ENCODE measurements at regions not wholly inside any gene's neighbourhood (a gene's known extent, or its start where the extent isn't known, plus 50 kb on each side); places are given as distances from the start of the nearest gene placed in this dataset.

DNA sequence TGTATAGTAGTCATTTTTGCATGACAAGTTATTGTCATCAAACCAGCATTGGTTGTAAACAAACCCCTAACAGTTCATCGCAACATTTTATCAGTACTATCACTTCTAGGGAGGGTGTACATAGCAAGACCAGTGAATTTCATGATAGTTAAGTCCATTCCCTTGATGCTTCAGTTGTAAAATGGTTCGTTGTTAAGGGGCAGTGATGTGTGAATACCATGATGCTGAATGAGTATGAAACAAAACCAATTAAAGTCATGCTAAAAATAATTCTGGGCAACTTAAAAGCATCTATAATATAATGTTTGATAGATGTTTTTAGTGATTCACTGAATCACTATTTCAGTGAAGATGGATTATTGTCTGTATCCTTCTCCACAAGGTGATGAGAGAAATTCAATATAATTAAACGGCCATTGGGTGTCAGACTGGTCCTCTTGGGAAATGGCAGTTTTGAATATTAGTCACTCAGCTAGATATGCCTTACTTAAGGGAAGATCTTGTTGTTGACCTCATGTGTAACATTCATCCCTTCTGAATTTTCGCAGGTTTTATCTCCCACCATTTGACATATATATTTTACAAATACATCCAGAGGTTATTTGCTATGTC, 742.2 kb upstream of the TMPRSS15 start:
- H2AFZ ChIP-seq, result no peak overlapping the region
- TF ChIP-seq CTCF (IDR thresholded peaks at IDR 0.05), result no peak
- H3K9me3 ChIP-seq (ENCODE audit: control insufficient read depth, low read length), result no peaks in the 10 kb centered on the region
- no peak overlapping the region for H3K4me3 ChIP-seq (ENCODE audit: low read depth, low read length)
- no peak overlapping the region for H3K4me2 ChIP-seq (ENCODE audit: low read length)
- no peak overlapping the region for H3K27ac ChIP-seq
- no peaks in the 10 kb centered on the region for H3K79me2 ChIP-seq
- H3K36me3 ChIP-seq (ENCODE audit: control insufficient read depth, insufficient read depth, low read length), result no peaks in the 10 kb centered on the region
- no peaks in the 10 kb centered on the region for H3K27me3 ChIP-seq (ENCODE audit: control insufficient read depth, insufficient read depth, low read length)
- H3K9ac ChIP-seq, result no peak overlapping the region
- no peaks in the 10 kb centered on the region for H3K4me1 ChIP-seq

GRCh38 chr21:19148056-19148455, 744.5 kb upstream of the TMPRSS15 start:
- no peak overlapping the region for H3K9ac ChIP-seq
- no peaks in the 10 kb centered on the region for H3K9me3 ChIP-seq (ENCODE audit: control insufficient read depth, low read length)
- H3K79me2 ChIP-seq, result no peaks in the 10 kb centered on the region
- no peaks in the 10 kb centered on the region for H3K27me3 ChIP-seq (ENCODE audit: control insufficient read depth, insufficient read depth, low read length)
- no peak overlapping the region for H3K4me2 ChIP-seq (ENCODE audit: low read length)
- no peak overlapping the region for H3K27ac ChIP-seq
- no peak overlapping the region for H2AFZ ChIP-seq
- H3K36me3 ChIP-seq (ENCODE audit: control insufficient read depth, insufficient read depth, low read length), result no peaks in the 10 kb centered on the region
- no peaks in the 10 kb centered on the region for H3K4me1 ChIP-seq
- H3K4me3 ChIP-seq (ENCODE audit: low read depth, low read length), result no peak overlapping the region
- TF ChIP-seq CTCF (IDR thresholded peaks at IDR 0.05), result no peak

GRCh38 chr21:19171585-19171984, 768.0 kb upstream of the TMPRSS15 start:
- H3K27me3 ChIP-seq (ENCODE audit: control insufficient read depth, insufficient read depth, low read length), result no peaks in the 10 kb centered on the region
- no peaks in the 10 kb centered on the region for H3K9me3 ChIP-seq (ENCODE audit: control insufficient read depth, low read length)
- H2AFZ ChIP-seq, result no peak overlapping the region
- H3K36me3 ChIP-seq (ENCODE audit: control insufficient read depth, insufficient read depth, low read length), result no peaks in the 10 kb centered on the region
- H3K9ac ChIP-seq, result no peak overlapping the region
- H3K4me2 ChIP-seq (ENCODE audit: low read length), result no peak overlapping the region
- no peak for TF ChIP-seq CTCF (IDR thresholded peaks at IDR 0.05)
- no peaks in the 10 kb centered on the region for H3K4me1 ChIP-seq
- H3K4me3 ChIP-seq (ENCODE audit: low read depth, low read length), result no peak overlapping the region
- H3K27ac ChIP-seq, result no peak overlapping the region
- no peaks in the 10 kb centered on the region for H3K79me2 ChIP-seq

GRCh38 chr21:19181604-19182140, 778.1 kb upstream of the TMPRSS15 start:
- H3K4me2 ChIP-seq (ENCODE audit: low read length), result no peak overlapping the region
- H3K27me3 ChIP-seq (ENCODE audit: control insufficient read depth, insufficient read depth, low read length), result no peaks in the 10 kb centered on the region
- no peak for TF ChIP-seq CTCF (IDR thresholded peaks at IDR 0.05)
- no peaks in the 10 kb centered on the region for H3K9me3 ChIP-seq (ENCODE audit: control insufficient read depth, low read length)
- H3K4me1 ChIP-seq, result no peaks in the 10 kb centered on the region
- H3K9ac ChIP-seq, result no peak overlapping the region
- no peaks in the 10 kb centered on the region for H3K79me2 ChIP-seq
- H2AFZ ChIP-seq, result no peak overlapping the region
- no peak overlapping the region for H3K4me3 ChIP-seq (ENCODE audit: low read depth, low read length)
- no peak overlapping the region for H3K27ac ChIP-seq
- no peaks in the 10 kb centered on the region for H3K36me3 ChIP-seq (ENCODE audit: control insufficient read depth, insufficient read depth, low read length)

GRCh38 chr21:19197950-19198349, 794.4 kb upstream of the TMPRSS15 start:
- Histone ChIP-seq H3K9ac (no peak overlapping the region), H3K36me3 (ENCODE audit: control insufficient read depth, insufficient read depth, low read length) (no peaks in the 10 kb centered on the region), H2AFZ (no peak overlapping the region), H3K4me2 (ENCODE audit: low read length) (no peak overlapping the region), H3K4me3 (ENCODE audit: low read depth, low read length) (no peak overlapping the region), H3K4me1 (no peaks in the 10 kb centered on the region), H3K27me3 (ENCODE audit: control insufficient read depth, insufficient read depth, low read length) (no peaks in the 10 kb centered on the region), H3K9me3 (ENCODE audit: control insufficient read depth, low read length) (no peaks in the 10 kb centered on the region), H3K79me2 (no peaks in the 10 kb centered on the region), H3K27ac (no peak overlapping the region)
- no peak for TF ChIP-seq CTCF (IDR thresholded peaks at IDR 0.05)
